ENCODE measurements at regions not wholly inside any gene's neighbourhood (a gene's known extent, or its start where the extent isn't known, plus 50 kb on each side); places are given as distances from the start of the nearest gene placed in this dataset.

- Mint-ChIP-seq H3K4me3 (ENCODE audit: unreplicated experiment) (no peak overlapping the region), H3K27me3 (ENCODE audit: insufficient read depth, unreplicated experiment) (peaks cover 41% of the 10 kb centered on the region), H3K27ac (ENCODE audit: unreplicated experiment) (no peak overlapping the region), H3K36me3 (ENCODE audit: insufficient read depth, unreplicated experiment) (no peaks in the 10 kb centered on the region), H3K4me1 (ENCODE audit: low read depth, unreplicated experiment) (no peaks in the 10 kb centered on the region), H3K9me3 (ENCODE audit: unreplicated experiment) (no peaks in the 10 kb centered on the region)
- intact Hi-C loops (cut with micrococcal nuclease; ENCODE audit: unreplicated experiment): no loop called here
- ChIA-PET POLR2A (no interaction called here), CTCF (no interaction called here)
- no peaks in the 10 kb centered on the region; the same call in 1 of the 2 replicates for H3K9me3 ChIP-seq
- no peak for DNase-seq
- BruUV-seq (replicated peaks): no TSS peak
- no peaks in the 10 kb centered on the region; the same call in 1 of the 2 replicates for H3K27me3 ChIP-seq (replicated peaks; ENCODE audit: control insufficient read depth, insufficient read depth, low read length)
- H3K4me3 ChIP-seq (ENCODE audit: low read depth, low read length): no peak overlapping the region
- no peaks in the 10 kb centered on the region for H3K4me1 ChIP-seq
- H3K36me3 ChIP-seq (ENCODE audit: control insufficient read depth, insufficient read depth, low read length): no peaks in the 10 kb centered on the region
- TF ChIP-seq CTCF (IDR thresholded peaks at IDR 0.05; ENCODE audit: insufficient read depth in 1 of 2, low read depth in 1 of 2, low read length in 1 of 2, severe bottlenecking in 1 of 2, unreplicated experiment in 1 of 2): no peak
Observed at GRCh38 chr14:105876829-105877228, 350.4 kb downstream of the TMEM121 start.

DNA sequence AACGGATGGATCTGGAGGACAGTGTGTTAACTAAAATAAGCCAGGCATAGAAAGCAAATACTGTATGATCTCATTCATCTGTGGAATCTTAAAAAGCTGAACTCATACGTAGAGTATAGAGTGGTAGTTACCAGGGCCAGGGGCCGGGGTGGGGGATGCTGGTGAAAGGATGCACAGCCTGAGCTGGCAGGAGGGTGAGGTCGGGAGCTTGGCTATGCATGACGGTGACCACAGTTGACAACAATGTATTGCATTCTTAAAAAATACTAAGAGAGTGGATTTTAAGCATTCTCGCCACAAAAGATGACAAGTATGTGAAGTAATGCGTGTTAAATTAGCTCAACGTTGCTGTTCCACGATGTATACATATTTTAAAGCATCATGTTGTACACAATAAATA lies 351.3 kb downstream of the TMEM121 start:
- no peaks in the 10 kb centered on the region; the same call in 1 of the 2 replicates for H3K27me3 ChIP-seq (replicated peaks; ENCODE audit: control insufficient read depth, insufficient read depth, low read length)
- no TSS peak for BruUV-seq (replicated peaks)
- H3K4me3 ChIP-seq (ENCODE audit: low read depth, low read length): no peak overlapping the region
- H3K36me3 ChIP-seq (ENCODE audit: control insufficient read depth, insufficient read depth, low read length): no peaks in the 10 kb centered on the region
- TF ChIP-seq CTCF (IDR thresholded peaks at IDR 0.05; ENCODE audit: insufficient read depth in 1 of 2, low read depth in 1 of 2, low read length in 1 of 2, severe bottlenecking in 1 of 2, unreplicated experiment in 1 of 2): no peak
- no peaks in the 10 kb centered on the region for H3K4me1 ChIP-seq
- no peaks in the 10 kb centered on the region for H3K9me3 Mint-ChIP-seq (ENCODE audit: unreplicated experiment)
- H3K27ac Mint-ChIP-seq (ENCODE audit: unreplicated experiment): no peak overlapping the region
- no peak overlapping the region for H3K4me3 Mint-ChIP-seq (ENCODE audit: unreplicated experiment)
- intact Hi-C loops (cut with micrococcal nuclease; ENCODE audit: unreplicated experiment): no loop called here
- no peaks in the 10 kb centered on the region; the same call in 1 of the 2 replicates for H3K9me3 ChIP-seq
- ChIA-PET CTCF (no interaction called here), POLR2A (no interaction called here)
- no peaks in the 10 kb centered on the region for H3K36me3 Mint-ChIP-seq (ENCODE audit: insufficient read depth, unreplicated experiment)
- peaks cover 37% of the 10 kb centered on the region for H3K27me3 Mint-ChIP-seq (ENCODE audit: insufficient read depth, unreplicated experiment)
- no peak for DNase-seq
- H3K4me1 Mint-ChIP-seq (ENCODE audit: low read depth, unreplicated experiment): no peaks in the 10 kb centered on the region

GRCh38 chr14:105878125-105878524 lies 351.7 kb downstream of the TMEM121 start:
- TF ChIP-seq CTCF (IDR thresholded peaks at IDR 0.05; ENCODE audit: insufficient read depth in 1 of 2, low read depth in 1 of 2, low read length in 1 of 2, severe bottlenecking in 1 of 2, unreplicated experiment in 1 of 2): no peak
- no TSS peak for BruUV-seq (replicated peaks)
- Histone ChIP-seq H3K4me3 (ENCODE audit: low read depth, low read length) (no peak overlapping the region), H3K27me3 (replicated peaks; ENCODE audit: control insufficient read depth, insufficient read depth, low read length) (no peaks in the 10 kb centered on the region; the same call in 1 of the 2 replicates), H3K9me3 (no peaks in the 10 kb centered on the region; the same call in 1 of the 2 replicates), H3K4me1 (no peaks in the 10 kb centered on the region), H3K36me3 (ENCODE audit: control insufficient read depth, insufficient read depth, low read length) (no peaks in the 10 kb centered on the region)
- Mint-ChIP-seq H3K9me3 (ENCODE audit: unreplicated experiment) (no peaks in the 10 kb centered on the region), H3K27me3 (ENCODE audit: insufficient read depth, unreplicated experiment) (peaks cover 32% of the 10 kb centered on the region), H3K36me3 (ENCODE audit: insufficient read depth, unreplicated experiment) (no peaks in the 10 kb centered on the region), H3K4me1 (ENCODE audit: low read depth, unreplicated experiment) (no peaks in the 10 kb centered on the region), H3K4me3 (ENCODE audit: unreplicated experiment) (no peak overlapping the region), H3K27ac (ENCODE audit: unreplicated experiment) (no peak overlapping the region)
- ChIA-PET CTCF (no interaction called here), POLR2A (no interaction called here)
- intact Hi-C loops (cut with micrococcal nuclease; ENCODE audit: unreplicated experiment): no loop called here
- DNase-seq: peak in 1 of 2 experiments; percentile 23
